SK-N-SH treated with all-trans-retinoic acid at 6 μM for 48 hours (cell line): ENCODE measurements at regions not wholly inside any gene's neighbourhood (a gene's known extent, or its start where the extent isn't known, plus 50 kb on each side); places are given as distances from the start of the nearest gene placed in this dataset.

Source experiments
- ATAC-seq: fragments of 200-7000 bp; cut with Tn5 transposase; 3 replicates; pipeline ENCODE4 v1.9.1; 2020; ENCODE audit warnings: mild to moderate bottlenecking, moderate library complexity
- ARNTL ChIP-seq: fragments of 450-650 bp; formaldehyde crosslinking; IDR thresholded peaks from 2 replicates; pipeline ENCODE4 v1.5.0; 2020; ENCODE audit warnings: low read depth, mild to moderate bottlenecking, moderate library complexity, borderline replicate concordance
- BACH2 ChIP-seq: fragments of 250-450 bp; sonication (Bioruptor Pico); IDR thresholded peaks from 2 replicates; pipeline ENCODE4 v1.9.0; 2021; ENCODE audit warnings: mild to moderate bottlenecking, borderline replicate concordance
- CSDC2 ChIP-seq: fragments of 250-450 bp; sonication (Bioruptor Pico); IDR thresholded peaks from 2 replicates; pipeline ENCODE4 v1.5.0; 2020; ENCODE audit warnings: mild to moderate bottlenecking, moderate library complexity
- GLIS3 ChIP-seq: fragments of 250-450 bp; sonication (Bioruptor Pico); IDR thresholded peaks from 2 replicates; pipeline ENCODE4 v1.5.0; 2020; ENCODE audit warnings: mild to moderate bottlenecking, moderate library complexity
- ISL1 ChIP-seq: fragments of 250-450 bp; sonication (Bioruptor Pico); IDR thresholded peaks from 2 replicates; pipeline ENCODE4 v2.1.2; 2022; ENCODE audit warnings: mild to moderate bottlenecking, moderate library complexity
- OSR1 ChIP-seq: fragments of 250-450 bp; sonication (Bioruptor Pico); IDR thresholded peaks from 2 replicates; pipeline ENCODE4 v1.8.0; 2022; ENCODE audit warnings: moderate library complexity, mild to moderate bottlenecking, inconsistent platforms
- PPARA ChIP-seq: fragments of 250-450 bp; sonication (Bioruptor Pico); IDR thresholded peaks from 2 replicates; pipeline ENCODE4 v1.5.0; 2020; ENCODE audit warnings: mild to moderate bottlenecking, borderline replicate concordance
- RARB ChIP-seq: fragments of 250-450 bp; sonication (Bioruptor Pico); IDR thresholded peaks from 2 replicates; pipeline ENCODE4 v1.8.0; 2021; ENCODE audit warnings: mild to moderate bottlenecking, moderate library complexity
- SNAI2 ChIP-seq: fragments of 250-450 bp; sonication (Bioruptor Pico); IDR thresholded peaks from 2 replicates; pipeline ENCODE4 v1.5.0; 2020; ENCODE audit warnings: mild to moderate bottlenecking, moderate library complexity
- TCF4 ChIP-seq: fragments of 250-450 bp; sonication (Bioruptor Pico); IDR thresholded peaks from 2 replicates; pipeline ENCODE4 v1.8.0; 2021; ENCODE audit warnings: mild to moderate bottlenecking, moderate library complexity, borderline replicate concordance
- TOX ChIP-seq: fragments of 250-450 bp; sonication (Bioruptor Pico); IDR thresholded peaks from 2 replicates; pipeline ENCODE4 v1.8.0; 2021; ENCODE audit warnings: mild to moderate bottlenecking, moderate library complexity, borderline replicate concordance
- ZFP3 ChIP-seq: fragments of 250-450 bp; sonication (Bioruptor Pico); IDR thresholded peaks from 2 replicates; pipeline ENCODE4 v1.5.0; 2020; ENCODE audit warnings: mild to moderate bottlenecking, moderate library complexity
- ZFP30 ChIP-seq: fragments of 450-650 bp; formaldehyde crosslinking; IDR thresholded peaks from 2 replicates; pipeline ENCODE4 v1.5.0; 2022; ENCODE audit warnings: mild to moderate bottlenecking, moderate library complexity
- ZNF565 ChIP-seq: fragments of 450-650 bp; formaldehyde crosslinking; conservative IDR thresholded peaks from 2 replicates; pipeline ENCODE4 v1.5.0; 2020; ENCODE audit warnings: low read depth, mild to moderate bottlenecking, moderate library complexity
- ZNF70 ChIP-seq: fragments of 450-650 bp; formaldehyde crosslinking; IDR thresholded peaks from 2 replicates; pipeline ENCODE4 v1.5.0; 2020; ENCODE audit warnings: mild to moderate bottlenecking, moderate library complexity
- ZNF8 ChIP-seq: fragments of 450-650 bp; formaldehyde crosslinking; IDR thresholded peaks from 2 replicates; pipeline ENCODE4 v1.5.0; 2020; ENCODE audit warnings: mild to moderate bottlenecking, moderate library complexity
- TF ChIP-seq, protein P1 (sequence below): fragments of 250-450 bp; sonication (Bioruptor Pico); IDR thresholded peaks from 2 replicates; pipeline ENCODE4 v1.5.1; 2021; ENCODE audit warnings: mild to moderate bottlenecking, moderate library complexity
- TF ChIP-seq, protein P2 (sequence below): fragments of 250-450 bp; sonication (Bioruptor Pico); IDR thresholded peaks from 2 replicates; pipeline ENCODE4 v1.5.1; 2020; ENCODE audit warnings: low read depth, mild to moderate bottlenecking, moderate library complexity
- TF ChIP-seq, protein P3 (sequence below): fragments of 250-450 bp; sonication (Bioruptor Pico); IDR thresholded peaks from 2 replicates; pipeline ENCODE4 v1.5.0; 2020; ENCODE audit warnings: mild to moderate bottlenecking, moderate library complexity
- TF ChIP-seq, protein P4 (sequence below): fragments of 250-450 bp; sonication (Bioruptor Pico); IDR thresholded peaks from 2 replicates; pipeline ENCODE4 v1.8.0; 2021; ENCODE audit warnings: low read depth, mild to moderate bottlenecking, moderate library complexity, borderline replicate concordance

DNA sequence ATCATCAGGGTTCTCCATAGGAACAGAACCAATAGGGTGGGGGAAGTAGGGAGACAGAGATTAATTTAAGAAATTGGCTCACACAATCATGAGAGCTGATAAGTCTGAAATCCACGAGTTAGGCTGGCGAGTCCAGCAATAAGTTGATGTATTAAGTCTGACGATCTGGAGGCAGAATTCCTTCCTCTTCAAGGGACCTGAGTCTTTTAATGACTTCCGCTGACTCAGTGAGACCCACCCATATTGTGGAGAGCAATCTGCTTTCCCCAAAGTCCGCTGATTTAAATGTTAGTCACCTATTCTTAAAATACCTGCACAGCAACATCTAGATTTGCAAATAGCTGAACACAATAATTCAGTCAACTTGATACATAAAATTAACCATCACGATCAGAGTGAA lies 97.8 kb downstream of the SPTSSA start (continued):
- TF ChIP-seq, protein P1, sequence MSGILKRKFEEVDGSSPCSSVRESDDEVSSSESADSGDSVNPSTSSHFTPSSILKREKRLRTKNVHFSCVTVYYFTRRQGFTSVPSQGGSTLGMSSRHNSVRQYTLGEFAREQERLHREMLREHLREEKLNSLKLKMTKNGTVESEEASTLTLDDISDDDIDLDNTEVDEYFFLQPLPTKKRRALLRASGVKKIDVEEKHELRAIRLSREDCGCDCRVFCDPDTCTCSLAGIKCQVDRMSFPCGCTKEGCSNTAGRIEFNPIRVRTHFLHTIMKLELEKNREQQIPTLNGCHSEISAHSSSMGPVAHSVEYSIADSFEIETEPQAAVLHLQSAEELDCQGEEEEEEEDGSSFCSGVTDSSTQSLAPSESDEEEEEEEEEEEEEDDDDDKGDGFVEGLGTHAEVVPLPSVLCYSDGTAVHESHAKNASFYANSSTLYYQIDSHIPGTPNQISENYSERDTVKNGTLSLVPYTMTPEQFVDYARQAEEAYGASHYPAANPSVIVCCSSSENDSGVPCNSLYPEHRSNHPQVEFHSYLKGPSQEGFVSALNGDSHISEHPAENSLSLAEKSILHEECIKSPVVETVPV (CRISPR knock-in tag) = no peak
- TF ChIP-seq, protein P2, sequence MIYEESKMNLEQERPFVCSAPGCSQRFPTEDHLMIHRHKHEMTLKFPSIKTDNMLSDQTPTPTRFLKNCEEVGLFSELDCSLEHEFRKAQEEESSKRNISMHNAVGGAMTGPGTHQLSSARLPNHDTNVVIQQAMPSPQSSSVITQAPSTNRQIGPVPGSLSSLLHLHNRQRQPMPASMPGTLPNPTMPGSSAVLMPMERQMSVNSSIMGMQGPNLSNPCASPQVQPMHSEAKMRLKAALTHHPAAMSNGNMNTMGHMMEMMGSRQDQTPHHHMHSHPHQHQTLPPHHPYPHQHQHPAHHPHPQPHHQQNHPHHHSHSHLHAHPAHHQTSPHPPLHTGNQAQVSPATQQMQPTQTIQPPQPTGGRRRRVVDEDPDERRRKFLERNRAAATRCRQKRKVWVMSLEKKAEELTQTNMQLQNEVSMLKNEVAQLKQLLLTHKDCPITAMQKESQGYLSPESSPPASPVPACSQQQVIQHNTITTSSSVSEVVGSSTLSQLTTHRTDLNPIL (CRISPR knock-in tag) = no peak
- TF ChIP-seq ISL1 (CRISPR knock-in tag) = no peak

DNA sequence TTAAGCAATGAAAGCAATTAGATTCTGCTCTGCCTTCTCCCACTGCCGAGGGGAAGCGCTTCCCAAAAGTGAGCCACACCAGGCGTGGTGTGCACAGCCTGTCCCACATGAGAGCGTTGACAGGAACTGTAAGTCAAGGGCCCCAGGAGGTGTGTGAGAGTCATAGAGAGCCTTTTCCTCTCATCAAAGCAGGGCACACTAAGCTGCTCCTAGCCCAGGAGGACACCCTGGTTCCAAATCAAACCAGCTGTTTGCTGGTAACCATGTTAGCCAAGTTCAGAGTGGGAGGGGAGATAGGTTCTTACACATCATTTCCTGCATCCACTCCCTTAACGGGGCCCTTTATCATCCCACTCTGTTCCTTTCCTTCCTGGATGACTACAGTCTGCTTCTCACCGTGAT lies 98.3 kb downstream of the SPTSSA start:
- no peak for ATAC-seq
- TF ChIP-seq ZNF70 (CRISPR knock-in tag) (no peak), BACH2 (CRISPR knock-in tag) (no peak), ZNF8 (CRISPR knock-in tag) (no peak), TOX (no peak), PPARA (CRISPR knock-in tag) (no peak), TCF4 (CRISPR knock-in tag) (no peak), ARNTL (CRISPR knock-in tag) (no peak), ISL1 (CRISPR knock-in tag) (no peak), SNAI2 (CRISPR knock-in tag) (no peak), RARB (no peak), ZNF565 (CRISPR knock-in tag) (no peak)
- TF ChIP-seq, protein P3, sequence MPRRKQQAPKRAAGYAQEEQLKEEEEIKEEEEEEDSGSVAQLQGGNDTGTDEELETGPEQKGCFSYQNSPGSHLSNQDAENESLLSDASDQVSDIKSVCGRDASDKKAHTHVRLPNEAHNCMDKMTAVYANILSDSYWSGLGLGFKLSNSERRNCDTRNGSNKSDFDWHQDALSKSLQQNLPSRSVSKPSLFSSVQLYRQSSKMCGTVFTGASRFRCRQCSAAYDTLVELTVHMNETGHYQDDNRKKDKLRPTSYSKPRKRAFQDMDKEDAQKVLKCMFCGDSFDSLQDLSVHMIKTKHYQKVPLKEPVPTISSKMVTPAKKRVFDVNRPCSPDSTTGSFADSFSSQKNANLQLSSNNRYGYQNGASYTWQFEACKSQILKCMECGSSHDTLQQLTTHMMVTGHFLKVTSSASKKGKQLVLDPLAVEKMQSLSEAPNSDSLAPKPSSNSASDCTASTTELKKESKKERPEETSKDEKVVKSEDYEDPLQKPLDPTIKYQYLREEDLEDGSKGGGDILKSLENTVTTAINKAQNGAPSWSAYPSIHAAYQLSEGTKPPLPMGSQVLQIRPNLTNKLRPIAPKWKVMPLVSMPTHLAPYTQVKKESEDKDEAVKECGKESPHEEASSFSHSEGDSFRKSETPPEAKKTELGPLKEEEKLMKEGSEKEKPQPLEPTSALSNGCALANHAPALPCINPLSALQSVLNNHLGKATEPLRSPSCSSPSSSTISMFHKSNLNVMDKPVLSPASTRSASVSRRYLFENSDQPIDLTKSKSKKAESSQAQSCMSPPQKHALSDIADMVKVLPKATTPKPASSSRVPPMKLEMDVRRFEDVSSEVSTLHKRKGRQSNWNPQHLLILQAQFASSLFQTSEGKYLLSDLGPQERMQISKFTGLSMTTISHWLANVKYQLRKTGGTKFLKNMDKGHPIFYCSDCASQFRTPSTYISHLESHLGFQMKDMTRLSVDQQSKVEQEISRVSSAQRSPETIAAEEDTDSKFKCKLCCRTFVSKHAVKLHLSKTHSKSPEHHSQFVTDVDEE = no peak
- TF ChIP-seq, protein P4, sequence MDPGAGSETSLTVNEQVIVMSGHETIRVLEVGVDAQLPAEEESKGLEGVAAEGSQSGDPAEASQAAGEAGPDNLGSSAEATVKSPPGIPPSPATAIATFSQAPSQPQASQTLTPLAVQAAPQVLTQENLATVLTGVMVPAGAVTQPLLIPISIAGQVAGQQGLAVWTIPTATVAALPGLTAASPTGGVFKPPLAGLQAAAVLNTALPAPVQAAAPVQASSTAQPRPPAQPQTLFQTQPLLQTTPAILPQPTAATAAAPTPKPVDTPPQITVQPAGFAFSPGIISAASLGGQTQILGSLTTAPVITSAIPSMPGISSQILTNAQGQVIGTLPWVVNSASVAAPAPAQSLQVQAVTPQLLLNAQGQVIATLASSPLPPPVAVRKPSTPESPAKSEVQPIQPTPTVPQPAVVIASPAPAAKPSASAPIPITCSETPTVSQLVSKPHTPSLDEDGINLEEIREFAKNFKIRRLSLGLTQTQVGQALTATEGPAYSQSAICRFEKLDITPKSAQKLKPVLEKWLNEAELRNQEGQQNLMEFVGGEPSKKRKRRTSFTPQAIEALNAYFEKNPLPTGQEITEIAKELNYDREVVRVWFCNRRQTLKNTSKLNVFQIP (CRISPR knock-in tag) = no peak
- TF ChIP-seq, protein P2 (CRISPR knock-in tag) = no peak
- TF ChIP-seq, all 23 proteins: peak for 0

DNA sequence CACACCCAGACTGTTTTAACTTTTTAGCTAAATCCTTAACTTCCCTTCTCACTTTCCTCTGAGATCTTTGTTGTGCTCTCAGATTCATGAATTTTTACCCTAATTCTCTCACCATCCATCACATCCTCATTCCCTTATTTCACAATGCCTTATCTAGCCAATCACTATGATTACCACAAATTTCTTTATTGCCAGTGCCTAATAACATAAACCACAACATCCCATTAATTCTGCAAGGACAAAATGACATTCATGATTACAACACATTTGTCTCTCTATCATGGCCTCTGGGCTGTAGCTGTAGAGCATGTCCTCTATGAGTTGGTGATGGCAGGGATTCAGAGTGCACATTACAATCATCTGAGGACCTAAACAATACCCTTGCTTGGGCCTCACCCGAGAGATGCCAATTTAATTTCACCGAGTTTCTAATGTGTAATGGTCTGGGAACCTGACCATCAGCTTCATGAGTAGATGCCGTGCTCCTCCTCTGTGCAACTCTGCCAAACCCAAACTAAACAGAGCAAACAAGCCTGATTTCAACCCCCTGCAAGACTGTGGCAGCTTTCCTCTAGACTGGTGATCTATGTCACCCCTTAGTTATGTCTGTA lies 99.3 kb downstream of the SPTSSA start:
- TF ChIP-seq TOX (no peak), SNAI2 (CRISPR knock-in tag) (no peak), ZFP3 (CRISPR knock-in tag) (no peak), CSDC2 (CRISPR knock-in tag) (no peak), ZNF8 (CRISPR knock-in tag) (no peak), ISL1 (CRISPR knock-in tag) (no peak), ZNF565 (CRISPR knock-in tag) (no peak), RARB (no peak), BACH2 (CRISPR knock-in tag) (no peak), ARNTL (CRISPR knock-in tag) (no peak), TCF4 (CRISPR knock-in tag) (no peak), GLIS3 (no peak), ZFP30 (CRISPR knock-in tag) (no peak), PPARA (CRISPR knock-in tag) (no peak), OSR1 (CRISPR knock-in tag) (no peak)
- TF ChIP-seq, protein P4 (CRISPR knock-in tag) = no peak
- TF ChIP-seq, protein P3 = no peak
- TF ChIP-seq, protein P2 (CRISPR knock-in tag) = no peak
- ATAC-seq = no peak
